Activated naive CD4-positive, alpha-beta T cell treated with anti-CD3 and anti-CD28 coated beads, Interleukin-2, amount 50 U/mL, for 72 hours (primary cell): ENCODE measurements at regions not wholly inside any gene's neighbourhood (a gene's known extent, or its start where the extent isn't known, plus 50 kb on each side); places are given as distances from the start of the nearest gene placed in this dataset.

Experiments used
- ATAC-seq, 2 donors: fragments of 150-1000 bp; cut with Tn5 transposase; 2 replicates each; pipeline ENCODE4 v1.10.0; 2021; ENCODE audit warnings: mild to moderate bottlenecking in 2 of 2, moderate library complexity in 2 of 2
- DNase-seq, 2 donors: peaks; one replicate each; pipeline ENCODE4 v3.0.0; 2021 to 2022; ENCODE audit warnings: low spot score in 2 of 2
- H3K27ac Mint-ChIP-seq, 2 donors: one replicate each; pipeline ENCODE4 v1.8.0; 2022; ENCODE audit warnings: mild to moderate bottlenecking in 2 of 2, mixed read lengths in 2 of 2
- H3K36me3 Mint-ChIP-seq, 2 donors: one replicate each; pipeline ENCODE4 v1.8.0; 2022; ENCODE audit warnings: mixed read lengths in 2 of 2
- H3K9me3 Mint-ChIP-seq, 2 donors: one replicate each; pipeline ENCODE4 v1.8.0; 2022; ENCODE audit warnings: mixed read lengths in 2 of 2

DNA sequence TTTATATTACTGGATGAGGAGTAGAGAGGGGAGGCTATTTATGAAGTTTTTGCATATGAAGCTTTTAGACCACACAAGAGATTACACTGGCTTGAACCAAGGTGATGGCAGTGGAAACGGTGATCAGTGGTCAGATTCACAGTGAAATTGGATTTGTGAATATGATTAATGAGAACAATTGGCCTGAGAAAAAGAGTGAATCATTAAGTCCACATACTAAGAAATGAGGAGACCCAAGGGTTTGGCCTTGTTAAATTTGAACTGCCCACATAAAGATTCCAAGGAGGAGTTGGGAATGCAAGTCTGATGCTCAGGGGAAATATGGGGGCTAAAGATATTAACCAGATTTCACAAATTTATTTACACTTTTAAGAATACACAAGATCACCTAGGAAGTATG is 155.3 kb upstream of the ADGRL3 start:
- ATAC-seq (no peak), DNase-seq (no peak)
- no peak overlapping the region for H3K27ac Mint-ChIP-seq
- peaks cover 8 to 14% of the 10 kb centered on the region in 2 donors for H3K9me3 Mint-ChIP-seq
- no peaks in the 10 kb centered on the region for H3K36me3 Mint-ChIP-seq

DNA sequence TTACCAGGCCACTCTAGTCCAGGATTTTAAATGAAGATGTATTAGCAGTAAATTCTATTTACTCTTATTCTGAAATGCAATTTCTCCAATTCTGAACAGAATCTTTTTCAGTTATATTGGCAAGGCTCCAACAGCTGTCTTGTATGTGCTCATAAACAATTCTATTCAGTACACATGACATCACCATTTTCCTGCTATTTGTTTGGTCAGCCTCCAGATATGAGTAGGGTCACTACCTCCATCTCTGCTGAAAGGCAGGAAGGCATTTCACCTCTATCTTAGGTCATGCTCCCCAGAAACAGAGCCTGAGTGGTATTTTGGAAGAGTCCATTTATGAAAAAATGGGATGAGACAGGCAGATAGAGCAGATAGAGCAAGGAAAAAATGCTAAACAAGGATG is 151.1 kb upstream of the ADGRL3 start:
- ATAC-seq (no peak), DNase-seq (no peak)
- no peak overlapping the region for H3K27ac Mint-ChIP-seq
- no peaks in the 10 kb centered on the region for H3K36me3 Mint-ChIP-seq
- peaks cover 16 to 17% of the 10 kb centered on the region in 2 donors for H3K9me3 Mint-ChIP-seq

DNA sequence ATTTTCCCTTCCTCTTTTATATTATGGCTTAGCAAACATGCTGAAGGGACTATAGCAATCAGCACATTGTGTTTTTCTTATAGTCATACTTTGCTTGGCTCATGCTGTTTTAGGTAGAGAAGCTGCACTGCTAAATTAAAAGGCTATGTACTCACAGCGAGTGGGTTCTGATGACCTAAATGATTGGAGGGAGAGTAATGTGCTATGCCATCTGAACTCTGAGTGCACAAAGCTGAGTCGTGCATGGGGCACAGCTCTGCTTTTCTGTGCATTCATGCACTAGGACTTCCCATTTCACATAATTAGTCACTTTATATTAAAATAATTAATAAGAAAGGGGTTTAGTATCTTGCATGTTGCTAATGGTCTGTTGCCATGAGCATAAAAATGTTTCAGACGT is 132.7 kb upstream of the ADGRL3 start:
- DNase-seq (no peak), ATAC-seq (no peak)
- Mint-ChIP-seq H3K9me3 (peaks cover 30 to 32% of the 10 kb centered on the region in 2 donors), H3K36me3 (no peaks in the 10 kb centered on the region), H3K27ac (no peak overlapping the region)

DNA sequence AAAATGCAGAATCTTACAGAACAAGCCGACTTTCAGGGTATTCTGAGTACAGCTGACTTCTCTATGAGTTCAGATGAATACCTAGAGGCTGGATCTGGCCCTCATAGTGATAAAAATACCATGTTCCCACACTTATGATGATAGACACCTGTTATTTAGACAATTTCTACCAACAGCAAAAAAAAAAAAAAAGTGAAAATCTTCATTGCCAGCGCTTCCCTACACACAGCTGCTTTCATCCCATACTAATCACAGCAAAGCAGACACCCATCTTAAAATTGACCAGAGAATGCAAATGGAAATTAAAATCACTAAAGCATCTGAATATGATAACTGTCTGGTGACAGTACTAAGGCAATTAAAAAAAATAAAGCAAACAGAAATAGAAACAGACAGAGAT is 132.1 kb upstream of the ADGRL3 start:
- no peak for ATAC-seq
- Mint-ChIP-seq H3K9me3 (peaks cover 27 to 32% of the 10 kb centered on the region in 2 donors), H3K36me3 (no peaks in the 10 kb centered on the region), H3K27ac (no peak overlapping the region)
- DNase-seq: no peak

DNA sequence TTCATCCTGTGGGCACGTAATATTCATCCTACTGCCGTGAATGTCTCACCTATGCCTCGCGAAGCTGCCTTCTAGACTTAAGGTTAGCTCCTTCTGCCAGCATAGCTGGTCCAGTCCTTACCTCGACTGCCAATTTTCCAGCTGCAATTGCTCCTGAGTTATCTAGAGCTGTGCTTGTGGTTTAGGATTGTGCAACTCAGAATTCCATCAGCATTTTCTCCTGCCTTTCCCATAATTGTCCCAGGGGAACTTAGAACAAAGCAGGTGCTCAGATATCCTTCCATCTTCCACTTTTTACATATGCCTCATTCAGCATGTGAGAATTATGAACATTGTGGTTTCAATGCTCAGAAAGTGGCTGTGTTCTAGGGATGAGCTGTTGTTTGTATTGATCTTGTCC is 131.4 kb upstream of the ADGRL3 start:
- Mint-ChIP-seq H3K36me3 (no peaks in the 10 kb centered on the region), H3K27ac (no peak overlapping the region), H3K9me3 (peaks cover 34 to 38% of the 10 kb centered on the region in 2 donors)
- ATAC-seq (no peak), DNase-seq (no peak)

DNA sequence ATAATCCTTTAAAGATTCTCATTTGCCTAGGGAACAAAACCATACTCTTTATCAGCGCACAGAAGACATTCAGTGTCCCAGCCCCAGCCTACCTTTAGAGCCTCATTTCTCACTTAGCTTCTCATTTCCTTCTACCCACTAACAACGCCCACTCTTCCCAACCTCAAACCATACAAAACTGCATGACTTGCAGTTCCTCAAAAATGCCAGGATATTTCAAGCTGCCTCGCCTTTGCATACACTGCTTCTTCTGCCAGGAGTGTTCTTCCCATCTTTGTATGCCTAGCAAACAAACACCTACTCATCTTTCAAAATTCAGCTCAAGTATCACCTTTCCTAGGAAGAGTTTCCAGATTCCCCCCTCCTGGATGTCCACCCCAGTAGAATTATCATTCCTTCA is 129.9 kb upstream of the ADGRL3 start:
- no peak for DNase-seq
- no peak for ATAC-seq
- Mint-ChIP-seq H3K27ac (no peak overlapping the region), H3K9me3 (peaks cover 34 to 48% of the 10 kb centered on the region in 2 donors), H3K36me3 (no peaks in the 10 kb centered on the region)

DNA sequence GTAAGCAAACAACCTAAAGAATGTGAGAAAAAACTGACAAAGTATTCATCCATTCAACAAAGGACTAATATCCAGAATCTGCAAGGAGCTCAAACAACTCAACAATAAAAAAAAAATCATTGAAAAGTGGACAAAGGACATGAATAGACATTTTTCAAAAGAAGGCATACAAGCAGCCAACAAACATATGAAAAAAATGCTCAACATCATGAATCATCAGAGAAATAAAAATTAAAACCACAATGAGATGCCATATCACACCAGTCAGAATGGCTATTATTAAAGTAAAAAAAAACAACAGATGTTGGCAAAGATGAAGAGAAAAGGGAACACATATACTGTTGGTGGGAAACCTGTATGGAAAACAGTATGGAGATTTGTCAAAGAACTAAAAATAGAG is 120.7 kb upstream of the ADGRL3 start:
- H3K36me3 Mint-ChIP-seq: peaks cover 0 to 8% of the 10 kb centered on the region in 2 donors
- ATAC-seq: no peak
- no peak for DNase-seq
- peaks cover 11 to 23% of the 10 kb centered on the region in 2 donors for H3K9me3 Mint-ChIP-seq
- H3K27ac Mint-ChIP-seq: no peak overlapping the region

DNA sequence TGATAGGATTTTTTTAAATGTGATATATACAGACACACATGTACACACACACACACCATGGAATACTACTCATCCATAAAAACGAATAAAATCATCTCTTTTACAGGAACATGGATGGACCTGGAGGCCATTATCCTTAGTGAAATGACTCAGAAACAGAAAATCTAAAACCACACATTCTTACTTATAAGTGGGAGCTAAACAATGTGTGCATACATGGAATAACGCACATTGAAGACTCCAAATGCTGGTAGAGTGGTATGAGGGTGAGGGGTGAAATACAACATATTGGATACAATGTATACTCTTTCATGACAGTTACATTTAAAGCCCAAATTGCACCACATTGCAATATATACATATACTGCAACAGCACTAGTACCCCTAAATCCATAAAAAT is 120.2 kb upstream of the ADGRL3 start:
- Mint-ChIP-seq H3K27ac (no peak overlapping the region), H3K36me3 (peaks cover 0 to 8% of the 10 kb centered on the region in 2 donors), H3K9me3 (peaks cover 11 to 22% of the 10 kb centered on the region in 2 donors)
- DNase-seq: no peak
- no peak for ATAC-seq

DNA sequence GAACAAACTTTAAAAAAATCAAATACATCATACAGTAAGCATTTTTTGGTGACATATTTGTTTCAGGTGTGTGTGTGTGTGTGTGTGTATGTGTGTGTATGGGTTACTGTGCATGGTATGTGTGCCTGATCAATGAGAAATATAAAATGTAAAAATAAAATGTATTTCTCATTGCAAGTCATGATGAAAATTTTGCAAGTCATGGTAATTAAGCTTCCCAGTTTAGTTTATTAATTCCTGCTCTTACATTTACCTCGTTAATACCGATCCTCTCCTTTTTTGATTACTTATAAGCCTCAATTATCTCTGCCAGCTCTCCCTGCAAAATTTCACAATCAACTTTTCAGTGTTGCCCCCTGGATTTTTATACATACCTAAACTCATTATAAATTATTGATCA is 114.6 kb upstream of the ADGRL3 start:
- no peak overlapping the region for H3K27ac Mint-ChIP-seq
- ATAC-seq (no peak), DNase-seq (no peak)

DNA sequence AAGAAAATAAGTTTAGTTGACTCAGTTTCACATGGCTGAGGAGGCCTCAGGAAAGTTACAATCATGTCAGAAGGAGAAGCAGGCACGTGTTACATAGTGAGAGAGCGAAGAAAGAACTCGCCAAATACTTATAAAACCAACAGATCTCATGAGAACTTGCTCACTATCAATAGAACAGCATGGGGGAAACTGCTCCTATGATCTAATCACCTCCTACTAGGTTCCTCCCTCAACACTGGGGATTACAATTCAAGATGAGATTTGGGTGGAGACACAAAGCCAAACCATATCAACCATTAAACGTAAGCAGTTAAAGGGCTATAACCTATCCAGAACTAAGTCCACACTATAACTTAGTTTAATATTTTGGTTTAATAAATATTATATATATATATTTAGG is 113.8 kb upstream of the ADGRL3 start:
- Mint-ChIP-seq H3K36me3 (no peaks in the 10 kb centered on the region), H3K27ac (no peak overlapping the region), H3K9me3 (peaks cover 9 to 23% of the 10 kb centered on the region in 2 donors)
- ATAC-seq (no peak), DNase-seq (no peak)

More for the DNA sequence above, 114.6 kb upstream of the ADGRL3 start:
- Mint-ChIP-seq H3K36me3 (no peaks in the 10 kb centered on the region), H3K9me3 (peaks cover 9 to 23% of the 10 kb centered on the region in 2 donors)

DNA sequence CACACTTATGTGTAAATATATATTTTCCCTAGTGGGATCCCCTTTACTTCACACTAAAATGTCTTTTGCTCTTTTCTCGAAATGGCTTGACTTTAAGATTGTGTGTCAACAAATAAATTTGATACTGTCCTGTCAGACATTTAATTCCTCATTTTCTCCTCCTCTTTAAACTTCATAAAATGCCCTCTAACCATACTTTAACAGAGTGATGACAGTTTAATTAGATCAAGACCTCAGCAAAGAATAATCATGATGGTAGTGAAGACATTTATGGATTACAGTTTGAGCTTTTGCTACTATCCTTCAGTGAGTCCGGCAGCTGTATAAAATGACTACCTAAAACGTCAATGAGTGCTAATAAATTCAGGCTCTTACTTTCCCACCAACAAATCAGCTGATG is 113.1 kb upstream of the ADGRL3 start:
- Mint-ChIP-seq H3K9me3 (peaks cover 12 to 25% of the 10 kb centered on the region in 2 donors), H3K27ac (no peak overlapping the region), H3K36me3 (no peaks in the 10 kb centered on the region)
- no peak for ATAC-seq
- DNase-seq: no peak

DNA sequence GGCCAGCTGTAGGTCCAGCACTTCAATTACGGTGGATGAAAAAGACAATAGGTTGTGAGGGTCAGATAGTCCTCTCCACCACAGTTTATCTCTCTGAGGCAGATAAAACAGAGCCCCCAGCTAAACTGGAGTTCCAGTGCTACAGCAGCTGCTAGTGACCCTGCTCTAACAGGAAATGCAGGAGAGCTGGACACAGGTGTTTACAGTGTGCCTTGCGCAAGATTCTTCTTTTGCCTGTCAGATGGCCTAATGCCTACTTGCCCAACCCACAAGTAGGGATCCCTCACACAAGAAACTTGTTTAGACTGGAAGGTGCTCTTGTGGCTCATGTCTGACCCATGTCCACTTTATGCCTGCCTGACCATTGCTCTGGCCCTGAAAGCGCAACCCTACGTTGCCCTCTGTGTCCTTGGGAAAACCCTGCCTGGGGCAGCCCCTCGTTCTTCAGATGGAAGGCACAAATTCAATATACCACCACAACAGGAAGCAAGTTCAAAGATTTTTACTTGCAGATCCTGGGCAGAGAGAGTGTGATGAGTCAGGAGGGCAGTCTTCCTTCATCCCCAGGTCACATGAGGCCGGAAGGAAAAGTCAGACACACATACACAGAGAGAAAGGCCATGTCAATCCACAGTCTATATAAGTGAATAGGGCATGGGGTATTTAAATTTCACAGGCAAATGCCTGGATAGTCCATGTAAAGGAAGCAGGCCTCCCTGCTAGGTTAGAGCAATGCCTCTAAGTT is 105.1 kb upstream of the ADGRL3 start:
- ATAC-seq (no peak), DNase-seq (no peak)
- peaks cover 0 to 8% of the 10 kb centered on the region in 2 donors for H3K36me3 Mint-ChIP-seq
- peaks cover 36 to 40% of the 10 kb centered on the region in 2 donors for H3K9me3 Mint-ChIP-seq
- H3K27ac Mint-ChIP-seq: no peak overlapping the region

DNA sequence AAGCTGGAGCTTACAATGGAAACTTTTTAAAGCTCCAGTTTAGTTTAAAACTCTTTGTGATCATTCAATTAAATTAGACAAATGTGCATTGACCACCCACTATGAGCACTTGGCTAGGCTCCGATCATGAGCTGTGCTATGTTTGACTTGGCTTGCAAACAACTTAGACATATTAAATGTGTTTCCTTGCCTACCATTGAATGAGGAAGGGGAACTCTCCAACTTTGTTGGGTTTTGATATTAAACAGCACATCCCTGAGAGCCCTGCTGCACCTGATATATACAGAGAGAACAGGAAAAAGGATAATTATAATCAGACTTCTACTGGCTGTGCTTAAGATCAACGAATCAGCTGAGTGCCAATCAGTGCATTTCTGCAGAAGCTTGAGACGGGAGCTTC is 71.4 kb upstream of the ADGRL3 start:
- H3K36me3 Mint-ChIP-seq: no peaks in the 10 kb centered on the region
- H3K27ac Mint-ChIP-seq: no peak overlapping the region
- DNase-seq (no peak), ATAC-seq (no peak)
- peaks cover 6 to 13% of the 10 kb centered on the region in 2 donors for H3K9me3 Mint-ChIP-seq

DNA sequence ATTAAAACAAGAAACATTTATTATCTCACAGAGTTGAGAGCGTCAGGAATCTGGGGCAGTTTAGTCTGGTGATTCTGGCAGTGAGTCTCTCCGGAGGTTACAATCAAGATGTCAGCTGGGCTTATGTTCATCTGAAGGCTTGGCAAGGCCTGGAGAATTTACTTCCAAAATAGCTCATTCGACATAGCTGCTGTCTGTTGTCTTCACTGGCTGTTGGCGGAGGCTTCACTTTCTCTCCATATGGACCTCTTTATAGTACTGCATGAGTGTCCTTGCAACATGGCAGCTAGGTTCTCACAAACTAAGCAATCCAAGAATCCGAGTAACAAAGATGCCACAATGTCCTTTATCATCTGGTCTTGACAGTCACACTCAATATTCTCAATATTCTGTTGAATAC is 70.2 kb upstream of the ADGRL3 start:
- H3K27ac Mint-ChIP-seq: no peak overlapping the region

DNA sequence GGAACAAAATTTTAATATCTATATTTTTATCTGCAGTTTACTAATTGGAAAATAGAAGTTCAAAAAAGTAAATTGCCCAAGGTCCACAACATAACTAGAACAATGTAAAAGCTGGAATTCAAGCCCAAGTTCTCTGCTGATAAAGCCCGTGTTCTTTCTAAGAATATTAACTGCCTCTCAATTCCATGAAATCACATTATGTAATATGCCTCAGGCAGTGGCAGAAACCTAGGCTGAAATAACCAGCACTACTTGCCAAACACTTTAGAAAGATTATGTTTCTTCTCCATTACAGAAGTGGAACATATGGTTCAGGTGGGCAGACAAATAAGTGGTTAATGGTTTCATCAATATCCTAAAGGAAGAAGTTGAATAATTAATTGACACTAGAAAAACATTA is 56.7 kb upstream of the ADGRL3 start:
- no peak overlapping the region for H3K27ac Mint-ChIP-seq
- DNase-seq: no peak
- peaks cover 7 to 30% of the 10 kb centered on the region in 2 donors for H3K9me3 Mint-ChIP-seq
- H3K36me3 Mint-ChIP-seq: no peaks in the 10 kb centered on the region
- ATAC-seq: no peak

More for the DNA sequence above, 70.2 kb upstream of the ADGRL3 start:
- no peaks in the 10 kb centered on the region for H3K36me3 Mint-ChIP-seq
- ATAC-seq (no peak), DNase-seq (no peak)
- H3K9me3 Mint-ChIP-seq: peaks cover 0 to 7% of the 10 kb centered on the region in 2 donors

DNA sequence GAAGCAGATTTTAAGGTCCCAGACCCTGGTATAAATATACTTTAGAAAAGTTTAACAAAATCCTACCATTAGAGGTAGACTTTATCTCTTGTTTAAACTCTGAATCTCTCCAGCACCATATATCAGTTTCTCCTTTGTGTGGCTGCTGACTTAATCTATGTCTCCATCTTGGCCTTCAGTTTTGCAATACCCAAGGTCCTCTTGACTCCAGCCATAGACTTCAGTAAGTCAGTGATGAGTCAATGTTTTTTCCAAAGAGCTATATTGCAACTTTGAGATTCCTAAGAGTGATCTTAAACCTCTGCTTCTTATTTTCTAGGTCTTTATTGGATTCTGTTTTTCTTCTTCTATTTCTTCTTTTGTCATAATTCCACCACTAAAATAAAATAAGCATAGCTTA is 50.8 kb upstream of the ADGRL3 start:
- H3K36me3 Mint-ChIP-seq: no peaks in the 10 kb centered on the region
- ATAC-seq (no peak), DNase-seq (no peak)
- peaks cover 10 to 28% of the 10 kb centered on the region in 2 donors for H3K9me3 Mint-ChIP-seq
- no peak overlapping the region for H3K27ac Mint-ChIP-seq
